CD4-positive, alpha-beta T cell (primary cell): ENCODE measurements at regions not wholly inside any gene's neighbourhood (a gene's known extent, or its start where the extent isn't known, plus 50 kb on each side); places are given as distances from the start of the nearest gene placed in this dataset.

ENCODE experiments used
- ATAC-seq: fragments of 200-7000 bp; cut with Tn5 transposase; one replicate; pipeline ENCODE4 v1.10.0; 2022; ENCODE audit warnings: mild to moderate bottlenecking; ENCODE audit not compliant: poor library complexity
- CTCF ChIA-PET: fragments of 350-600 bp; sonication (Branson Sonifier 250); formaldehyde crosslinking; loops from one replicate; lab custom pipeline; 2021; ENCODE audit warnings: antibody characterized with exemption, inconsistent platforms; lab: Charles Lee
- POLR2A ChIA-PET: fragments of 350-600 bp; sonication (Branson Sonifier 250); formaldehyde crosslinking; loops from one replicate; lab custom pipeline; 2021; ENCODE audit warnings: antibody characterized with exemption, inconsistent platforms; lab: Charles Lee
- DNase-seq, 14 experiments: peaks; one replicate each; pipeline ENCODE4 v3.0.0-alpha.2; 2013 to 2020; ENCODE audit warnings: mixed read lengths in 2 of 14
- H3K27ac ChIP-seq, 2 donors: one replicate each; pipeline versions ENCODE4 v1.5.1 to v1.7.0; 2013; ENCODE audit warnings: low read length in 2 of 2, low read depth in 1 of 2, mild to moderate bottlenecking in 1 of 2
- H3K27me3 ChIP-seq, 2 experiments: 1 replicate in 1 of 2; 2 replicates in 1 of 2; pipeline versions ENCODE4 v1.6.1 to v1.7.0; 2013; ENCODE audit warnings: low read length in 2 of 2, control low read depth in 1 of 2, mild to moderate bottlenecking in 1 of 2, moderate library complexity in 1 of 2; ENCODE audit not compliant: insufficient read depth in 2 of 2, control insufficient read depth in 1 of 2
- H3K36me3 ChIP-seq: one replicate; pipeline ENCODE4 v1.6.1; 2013; ENCODE audit warnings: low read length, control low read depth; ENCODE audit not compliant: insufficient read depth
- H3K4me1 ChIP-seq: one replicate; pipeline ENCODE4 v1.6.1; 2013; ENCODE audit warnings: low read length, control low read depth; ENCODE audit not compliant: insufficient read depth
- H3K4me3 ChIP-seq: one replicate; pipeline ENCODE4 v1.5.1; 2013; ENCODE audit warnings: mild to moderate bottlenecking, low read length, moderate library complexity
- H3K9me3 ChIP-seq, 2 experiments: 1 replicate in 1 of 2; 2 replicates in 1 of 2; pipeline versions ENCODE4 v1.6.1 to v1.7.0; 2013; ENCODE audit warnings: low read length in 2 of 2, mild to moderate bottlenecking in 2 of 2, control low read depth in 1 of 2, moderate library complexity in 1 of 2; ENCODE audit not compliant: control insufficient read depth in 1 of 2, insufficient read depth in 1 of 2
- H3K27ac Mint-ChIP-seq: one replicate; pipeline ENCODE4 v1.8.0; 2020; ENCODE audit warnings: mixed read lengths
- H3K27me3 Mint-ChIP-seq: one replicate; pipeline ENCODE4 v1.8.0; 2021; ENCODE audit warnings: mixed read lengths
- H3K36me3 Mint-ChIP-seq: one replicate; pipeline ENCODE4 v1.8.0; 2021; ENCODE audit warnings: low read depth, mixed read lengths
- H3K4me1 Mint-ChIP-seq: one replicate; pipeline ENCODE4 v1.8.0; 2021; ENCODE audit warnings: low read depth, mixed read lengths
- H3K4me3 Mint-ChIP-seq: one replicate; pipeline ENCODE4 v1.8.0; 2020; ENCODE audit warnings: mild to moderate bottlenecking, mixed read lengths
- H3K9me3 Mint-ChIP-seq: one replicate; pipeline ENCODE4 v1.8.0; 2020; ENCODE audit warnings: mixed read lengths
- CTCF ChIP-seq: fragments of 200-600 bp; IDR thresholded peaks from one replicate; pipeline ENCODE4 v1.8.0; 2022; ENCODE audit warnings: antibody characterized with exemption, mild to moderate bottlenecking
- intact Hi-C, 2 experiments: fragments of 100-400 bp; cut with DNase I in 1 of 2; cut with micrococcal nuclease in 1 of 2; formaldehyde crosslinking; loops; one replicate each; pipeline versions ENCODE4 v1.15.1 to v1.9.0; 2023 to 2025; cut with DNase I, micrococcal nuclease

DNA sequence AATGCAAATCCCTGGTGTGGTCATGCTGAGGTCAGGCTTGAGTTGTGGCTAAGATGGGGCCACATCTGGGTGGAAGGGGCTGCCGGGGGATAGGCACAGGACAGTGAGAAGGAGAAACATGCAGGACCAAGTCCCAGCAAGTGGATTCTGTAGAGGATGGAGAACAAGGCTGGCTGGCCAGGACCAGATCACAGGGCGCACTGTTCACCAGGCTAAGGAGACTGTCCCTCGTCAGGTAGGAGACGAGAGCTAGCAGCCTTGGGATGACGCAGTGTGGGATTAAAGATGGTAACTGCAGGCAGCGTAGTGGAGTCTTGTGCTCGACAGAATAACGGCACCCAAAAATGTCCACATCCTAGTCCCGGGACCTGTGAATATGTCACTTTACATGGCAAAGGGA is 336.1 kb downstream of the BCL11B start:
- H3K27ac Mint-ChIP-seq: no peak overlapping the region
- peaks cover 84% of the 10 kb centered on the region for H3K4me1 ChIP-seq

GRCh38 chr14:98937021-98937420 is 335.0 kb downstream of the BCL11B start:
- Histone ChIP-seq H3K27ac (no peak overlapping the region), H3K4me1 (peaks cover 73% of the 10 kb centered on the region), H3K36me3 (no peaks in the 10 kb centered on the region), H3K4me3 (no peak overlapping the region), H3K9me3 (no peaks in the 10 kb centered on the region), H3K27me3 (no peaks in the 10 kb centered on the region)
- CTCF ChIA-PET: no interaction called here
- no peak for TF ChIP-seq CTCF
- H3K36me3 Mint-ChIP-seq: no peaks in the 10 kb centered on the region
- no peak for ATAC-seq
- POLR2A ChIA-PET: no interaction called here
- peak overlapping the region; percentile 13 for H3K27ac Mint-ChIP-seq
- H3K4me3 Mint-ChIP-seq: no peak overlapping the region
- no peaks in the 10 kb centered on the region for H3K27me3 Mint-ChIP-seq
- no peaks in the 10 kb centered on the region for H3K9me3 Mint-ChIP-seq
- H3K4me1 Mint-ChIP-seq: peaks cover 100% of the 10 kb centered on the region
- intact Hi-C loops: loop anchor here in 1 of 2 experiments (5.0 to 10.0 kb wide), 2 partner anchors 45 to 782 kb away; no protein-coding TSS in a partner anchor
- DNase-seq: peak in 1 of 14 experiments; percentile 4

More for the DNA sequence above, 336.1 kb downstream of the BCL11B start:
- intact Hi-C loops: loop anchor here in 1 of 2 experiments (5.0 to 10.0 kb wide), 2 partner anchors 46 to 781 kb away; no protein-coding TSS in a partner anchor
- DNase-seq (no peak), ATAC-seq (no peak)
- Histone ChIP-seq H3K36me3 (no peaks in the 10 kb centered on the region), H3K9me3 (no peaks in the 10 kb centered on the region), H3K27me3 (no peaks in the 10 kb centered on the region), H3K4me3 (no peak overlapping the region), H3K27ac (no peak overlapping the region)
- ChIA-PET POLR2A (no interaction called here), CTCF (no interaction called here)
- no peak for TF ChIP-seq CTCF
- peaks cover 100% of the 10 kb centered on the region for H3K4me1 Mint-ChIP-seq
- H3K27me3 Mint-ChIP-seq: no peaks in the 10 kb centered on the region
- H3K9me3 Mint-ChIP-seq: no peaks in the 10 kb centered on the region
- no peaks in the 10 kb centered on the region for H3K36me3 Mint-ChIP-seq
- no peak overlapping the region for H3K4me3 Mint-ChIP-seq

GRCh38 chr14:98937712-98938505 is 334.1 kb downstream of the BCL11B start:
- Mint-ChIP-seq H3K27me3 (no peaks in the 10 kb centered on the region), H3K4me3 (peak overlapping the region; percentile 2), H3K9me3 (no peaks in the 10 kb centered on the region), H3K4me1 (peaks cover 96% of the 10 kb centered on the region), H3K27ac (peak overlapping the region; percentile 13), H3K36me3 (no peaks in the 10 kb centered on the region)
- DNase-seq (peak in 4 of 14 experiments; percentile 4 to 48 (median 14)), ATAC-seq (peak; percentile 49)
- peaks cover 64% of the 10 kb centered on the region for H3K4me1 ChIP-seq
- TF ChIP-seq CTCF: no peak
- H3K27me3 ChIP-seq: no peaks in the 10 kb centered on the region
- H3K36me3 ChIP-seq: no peaks in the 10 kb centered on the region
- no peak overlapping the region for H3K4me3 ChIP-seq
- intact Hi-C loops: loop anchor here in 1 of 2 experiments (5.0 to 10.0 kb wide), 2 partner anchors 44 to 783 kb away; no protein-coding TSS in a partner anchor
- H3K27ac ChIP-seq: no peak overlapping the region
- no peaks in the 10 kb centered on the region for H3K9me3 ChIP-seq
- CTCF ChIA-PET: no interaction called here
- POLR2A ChIA-PET: no interaction called here
